GM21825 (cell line): ENCODE measurements at regions not wholly inside any gene's neighbourhood (a gene's known extent, or its start where the extent isn't known, plus 50 kb on each side); places are given as distances from the start of the nearest gene placed in this dataset.
"Not testable (repeated sequence)": the region's sequence is repeated elsewhere in the genome, so short reads cannot be mapped to it uniquely, and the experiment has no call there.

ENCODE experiments used
- ATAC-seq: cut with Tn5 transposase; IDR thresholded peaks from one replicate; pipeline ENCODE4 v1.9.1; 2021; ENCODE audit warnings: mild to moderate bottlenecking, moderate library complexity; ENCODE audit not compliant: unreplicated experiment

DNA sequence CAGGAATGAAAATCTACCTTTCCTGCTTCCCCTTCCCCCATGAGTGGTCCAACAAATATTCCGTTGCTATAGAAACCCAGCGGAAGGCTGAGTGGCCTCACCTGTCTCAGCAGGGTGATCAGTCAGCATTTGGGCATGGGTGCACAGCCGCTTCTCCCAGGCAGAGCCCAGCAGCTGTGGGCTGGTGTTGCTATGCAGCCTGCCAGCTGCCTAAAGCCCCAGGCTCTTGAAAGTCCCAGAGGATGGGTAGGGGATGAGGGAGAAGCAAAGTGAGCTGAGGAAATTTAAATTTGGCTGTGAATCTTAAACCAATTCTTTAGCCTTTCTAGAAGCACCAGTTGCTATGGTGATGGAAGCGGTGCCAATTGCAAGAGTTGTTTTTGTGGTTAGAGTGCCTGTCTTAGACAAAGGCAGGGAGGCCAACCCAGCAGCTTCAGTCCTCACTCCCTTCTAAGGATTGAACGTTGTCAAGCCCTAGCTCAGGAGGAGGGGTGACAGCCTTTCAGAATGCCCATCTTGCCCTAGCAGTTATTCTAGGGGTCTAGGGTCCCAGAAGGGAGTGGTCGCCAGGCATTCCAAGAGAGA, 151.5 kb upstream of the PITX1 start:
- no peak for ATAC-seq

DNA sequence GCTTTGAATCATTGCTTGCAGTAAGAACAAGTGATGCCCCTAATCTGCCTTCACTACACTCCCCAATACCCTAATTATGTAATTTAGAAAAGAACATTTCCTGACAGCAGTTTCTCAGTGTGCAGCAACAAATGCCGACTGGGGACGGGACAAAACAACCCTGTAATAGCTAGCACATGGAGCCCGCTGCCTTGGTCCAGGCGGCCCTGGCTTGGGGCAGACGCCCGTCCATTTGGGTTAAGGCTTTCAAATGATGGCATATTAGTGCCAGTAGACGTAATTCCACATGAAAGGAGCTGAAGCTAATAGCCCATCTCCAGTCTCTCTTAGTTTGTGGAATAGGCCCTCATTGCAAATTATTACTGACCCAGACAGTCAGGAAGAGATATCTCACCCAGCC, 150.6 kb upstream of the PITX1 start:
- no peak for ATAC-seq

DNA sequence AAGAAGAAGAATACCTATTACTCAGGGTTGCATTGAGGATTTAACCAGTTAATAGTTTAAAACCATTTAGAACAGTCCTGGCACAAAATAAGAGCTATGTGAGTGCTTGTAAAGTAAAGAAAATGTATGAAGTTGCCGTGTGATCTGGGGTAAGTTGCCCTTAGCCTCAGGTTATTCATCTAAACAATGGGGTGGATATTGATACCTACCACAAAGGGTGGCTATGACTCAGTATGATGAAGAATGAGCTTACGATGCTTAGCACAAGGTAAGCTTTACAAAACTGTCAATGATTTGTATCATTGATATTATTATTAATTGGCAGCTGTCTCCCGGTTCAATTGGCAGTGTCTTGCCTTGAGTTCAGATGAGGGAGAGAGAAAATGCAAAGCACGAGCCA, 149.4 kb upstream of the PITX1 start:
- no peak for ATAC-seq

DNA sequence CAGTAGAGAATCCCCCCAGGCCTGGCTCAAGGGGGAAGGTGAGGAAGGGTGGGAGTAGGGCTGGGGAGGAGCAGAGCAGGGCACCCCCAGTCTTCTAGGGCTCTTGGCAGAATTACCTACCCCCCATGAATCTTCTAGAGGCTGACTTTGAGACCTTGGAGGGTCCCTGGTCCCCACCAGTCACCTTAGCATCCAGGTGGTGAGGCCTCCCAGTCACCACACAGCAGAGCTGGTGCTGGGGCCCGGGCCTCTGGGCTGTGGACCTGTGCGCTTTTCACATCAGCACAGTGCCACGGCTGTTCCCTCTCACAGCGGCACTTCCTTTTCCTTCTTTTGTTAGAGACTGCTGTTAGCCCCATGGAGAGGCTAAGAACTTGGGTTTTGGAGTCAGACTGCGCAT, 148.6 kb upstream of the PITX1 start:
- no peak for ATAC-seq

DNA sequence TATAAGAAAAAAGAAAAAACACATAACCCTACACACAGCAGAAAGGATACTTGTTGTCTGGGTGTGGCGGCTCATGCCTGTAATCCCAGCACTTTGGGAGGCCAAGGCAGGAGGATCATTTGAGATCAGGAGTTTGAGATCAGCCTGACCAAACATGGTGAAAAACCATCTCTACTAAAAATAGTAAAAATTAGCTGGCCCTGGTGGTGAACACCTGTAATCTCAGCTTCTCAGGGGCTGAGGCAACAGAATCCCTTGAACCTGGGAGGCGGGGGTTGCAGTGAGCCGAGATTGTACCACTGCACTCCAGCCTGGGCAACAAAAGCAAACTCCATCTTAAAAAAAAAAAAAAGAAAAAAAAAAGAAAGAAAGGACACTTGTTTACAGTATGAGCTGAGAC, 147.6 kb upstream of the PITX1 start:
- ATAC-seq, result no peak

DNA sequence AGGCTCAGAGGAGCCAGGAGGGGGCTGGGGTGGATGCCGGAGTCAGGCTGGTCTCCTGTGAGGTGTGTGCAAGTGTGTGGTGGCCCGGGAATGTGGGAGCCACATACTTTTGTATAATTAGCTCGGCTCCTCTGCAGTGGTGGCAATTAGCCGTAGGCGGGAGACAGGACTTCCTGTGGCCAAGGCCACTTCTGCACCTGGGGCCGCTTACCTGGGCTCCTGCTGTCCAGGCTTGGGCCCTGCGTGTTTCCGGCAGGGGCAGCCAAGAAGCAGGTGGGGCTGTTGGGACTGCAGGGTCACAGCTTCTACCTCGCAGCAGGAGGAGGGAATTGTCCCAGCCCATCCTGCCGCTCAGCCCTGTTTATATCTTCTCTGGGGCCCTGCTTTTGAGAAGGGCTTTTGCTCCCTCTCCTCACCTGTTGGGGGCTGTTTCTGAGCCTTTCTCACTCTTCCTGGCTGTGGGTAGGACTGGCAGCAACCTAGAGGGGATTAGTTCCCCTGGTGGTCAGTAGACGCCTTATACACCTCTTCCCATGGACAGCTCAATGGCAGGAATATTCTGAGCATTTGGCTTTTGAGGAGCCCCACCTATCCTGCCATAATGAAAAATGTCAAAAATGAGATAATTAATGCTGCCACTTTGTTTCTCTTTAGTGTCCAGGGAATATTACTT, 145.4 kb upstream of the PITX1 start:
- ATAC-seq, result no peak

DNA sequence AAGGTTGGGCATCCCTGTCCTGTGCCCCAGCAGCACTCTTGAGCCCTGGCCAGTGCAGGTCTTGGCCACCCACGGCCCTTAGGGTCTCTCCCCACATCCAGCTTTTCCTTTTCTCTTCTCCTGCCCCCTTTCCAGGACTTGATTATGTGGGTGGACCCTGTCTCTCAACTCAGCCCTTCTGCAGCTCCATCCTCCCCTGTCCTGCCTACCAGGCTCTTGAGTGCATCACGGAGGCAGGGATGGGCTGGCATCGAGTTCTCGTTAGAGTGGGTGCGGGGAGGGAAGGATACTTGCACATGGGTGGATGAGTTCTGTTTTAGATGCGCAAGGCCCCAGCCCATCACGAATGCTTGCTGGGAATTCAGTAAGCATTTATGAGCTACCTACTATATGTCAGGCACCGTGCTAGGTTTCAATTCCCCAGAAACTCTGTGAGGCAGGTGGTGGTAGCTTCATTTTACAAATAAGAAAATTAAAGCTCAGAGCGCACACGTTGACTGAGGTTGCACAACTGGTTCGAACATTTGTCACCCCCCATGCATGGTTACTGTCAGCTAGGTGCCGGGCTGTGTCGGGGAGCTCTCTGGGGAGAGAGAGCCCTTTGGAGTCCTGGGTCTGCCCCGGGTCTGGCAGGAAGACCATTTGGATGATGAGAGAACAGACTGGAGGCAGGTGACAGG, 144.6 kb upstream of the PITX1 start:
- no peak for ATAC-seq

DNA sequence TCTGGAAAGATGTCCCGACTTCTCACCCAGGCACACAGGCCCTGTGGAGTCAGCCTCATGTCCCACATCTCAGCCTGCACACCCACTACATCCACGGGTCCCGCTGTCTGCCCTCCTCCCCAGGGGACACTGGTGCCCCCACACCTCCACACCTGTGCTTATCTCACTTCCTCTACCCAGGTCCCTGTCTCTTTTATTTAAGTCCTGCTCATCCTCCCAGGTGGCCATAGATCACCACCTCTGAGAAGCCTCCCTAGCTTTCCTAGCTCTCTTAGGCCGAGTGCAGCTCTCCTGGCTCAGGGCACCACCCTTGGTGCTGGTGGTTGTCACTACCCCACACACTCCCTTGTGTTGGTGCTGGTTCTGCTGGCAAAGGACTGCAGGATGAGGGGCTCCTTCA, 143.6 kb upstream of the PITX1 start:
- ATAC-seq, result no peak

DNA sequence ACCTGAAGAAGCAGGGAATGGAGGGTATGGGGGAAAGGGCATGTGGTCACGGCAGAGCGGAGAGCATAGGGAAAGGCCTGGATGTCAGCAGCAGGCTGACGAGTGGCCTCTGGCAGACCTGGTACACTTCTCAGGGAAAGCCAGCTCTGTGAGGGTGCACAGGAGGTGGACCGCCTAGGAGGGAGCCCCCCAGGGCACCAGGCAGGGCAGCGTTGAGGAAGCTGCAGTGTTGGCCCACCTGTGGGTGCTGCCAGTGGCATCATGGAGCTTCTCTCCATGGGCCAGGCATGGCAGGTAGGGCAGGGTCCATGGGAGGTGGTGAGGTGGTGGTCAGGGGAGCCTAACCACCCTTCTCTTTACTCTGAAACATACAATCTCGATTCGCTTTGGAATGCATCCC, 143.0 kb upstream of the PITX1 start:
- ATAC-seq, result no peak

DNA sequence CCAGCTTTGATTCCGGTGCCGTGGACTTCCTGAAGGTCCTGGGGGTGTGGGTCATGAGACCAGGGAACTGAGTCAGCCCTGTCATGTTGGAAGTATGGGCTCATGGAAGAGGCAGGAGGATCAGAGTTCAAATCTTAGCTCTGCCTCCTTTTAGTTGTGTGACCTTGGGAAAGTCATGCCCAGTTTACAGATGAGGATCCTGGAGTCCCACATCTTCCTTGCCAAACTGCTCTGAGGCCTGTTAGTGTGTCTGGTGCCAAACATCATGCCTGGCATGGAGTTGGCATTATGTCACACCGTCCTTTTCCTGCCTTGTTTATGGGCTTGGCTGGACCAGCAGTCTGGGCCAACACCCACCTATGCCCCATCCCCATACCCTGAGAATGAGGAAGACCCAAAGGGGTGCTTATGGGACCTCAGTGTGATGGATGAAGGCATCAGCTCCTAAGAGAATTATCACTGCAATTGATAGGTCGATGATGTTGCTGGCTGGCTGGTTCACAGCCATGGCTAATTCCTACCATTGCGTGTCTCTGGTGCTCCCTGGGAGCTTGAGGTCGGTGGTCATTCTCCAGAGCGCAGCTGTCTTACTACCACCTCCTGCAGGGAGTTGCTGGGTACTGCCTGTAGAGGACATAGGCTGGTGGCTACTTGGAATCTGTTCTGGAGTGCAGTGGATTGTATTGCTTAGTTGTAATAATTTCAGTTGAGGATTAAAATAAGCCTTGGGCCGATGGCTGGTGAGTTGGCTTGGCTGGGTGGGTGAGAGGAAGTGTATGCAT, 140.5 kb upstream of the PITX1 start:
- ATAC-seq, result no peak

DNA sequence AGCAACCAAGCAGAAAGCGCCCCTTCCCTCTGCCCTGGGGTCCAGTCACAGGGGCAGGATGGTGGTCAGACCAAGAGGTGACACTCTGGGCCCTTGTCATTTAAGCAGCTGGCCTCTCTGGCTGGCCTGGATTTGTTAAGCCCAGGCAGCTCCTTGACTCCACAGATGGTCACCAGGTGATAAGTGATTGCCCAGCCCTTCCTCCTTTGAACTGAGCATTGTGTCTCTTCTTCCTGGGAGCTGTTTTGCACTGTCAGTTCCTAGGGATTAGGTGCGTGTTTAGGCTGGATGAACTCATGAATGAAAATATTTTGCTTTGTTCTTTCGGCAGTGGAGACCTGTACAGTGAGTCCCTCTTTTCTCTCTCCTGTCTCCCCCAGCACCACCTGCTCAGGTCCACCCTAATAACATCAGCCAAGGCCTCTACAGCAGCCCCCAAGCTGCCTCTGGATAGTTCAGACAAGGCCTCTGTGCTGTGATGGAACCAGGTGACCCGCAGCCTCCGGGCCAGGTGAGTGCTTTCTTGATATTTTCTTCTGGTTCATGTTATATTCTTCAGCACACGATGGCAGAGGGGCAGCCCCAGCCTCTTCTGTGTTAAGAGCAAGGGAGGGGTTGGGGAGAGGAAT, 139.7 kb upstream of the PITX1 start:
- no peak for ATAC-seq

DNA sequence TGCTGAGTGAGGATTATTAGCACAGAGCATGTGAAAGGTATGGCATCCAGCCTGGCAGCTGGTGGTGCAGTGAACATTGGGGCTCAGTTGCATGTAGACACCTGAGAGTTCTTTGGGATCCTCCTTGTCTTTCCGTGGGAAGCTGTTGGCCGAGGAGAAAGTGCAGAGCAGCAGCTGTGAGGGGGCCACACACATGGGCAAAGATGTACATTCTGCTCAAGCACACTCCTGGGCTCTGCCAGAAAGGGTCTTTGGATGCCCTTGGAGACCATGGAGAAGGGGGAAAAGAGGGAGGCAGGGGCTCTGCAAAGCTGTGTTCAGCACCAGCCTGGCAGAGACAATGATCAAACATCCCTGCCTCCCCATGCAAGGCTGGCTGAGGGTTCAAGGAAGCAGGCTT, 138.7 kb upstream of the PITX1 start:
- ATAC-seq, result no peak

DNA sequence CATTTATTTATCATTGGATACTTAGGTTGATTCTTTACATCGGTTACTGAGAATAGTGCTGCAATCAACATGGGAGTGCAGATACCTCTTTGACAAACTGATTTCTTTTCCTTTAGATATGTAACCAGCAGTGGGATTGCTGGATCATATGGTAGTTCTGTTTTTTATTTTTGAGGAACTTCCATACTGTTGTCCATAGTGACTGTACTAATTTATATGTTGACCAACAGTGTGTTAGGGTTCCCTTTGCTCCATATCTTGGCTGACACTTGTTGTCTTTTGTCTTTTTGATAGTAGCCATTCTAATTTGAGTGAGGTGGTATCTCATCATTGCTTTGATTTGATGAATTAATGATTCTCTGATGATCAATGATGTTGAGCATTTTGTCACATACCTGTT, 137.3 kb upstream of the PITX1 start:
- no peak for ATAC-seq

DNA sequence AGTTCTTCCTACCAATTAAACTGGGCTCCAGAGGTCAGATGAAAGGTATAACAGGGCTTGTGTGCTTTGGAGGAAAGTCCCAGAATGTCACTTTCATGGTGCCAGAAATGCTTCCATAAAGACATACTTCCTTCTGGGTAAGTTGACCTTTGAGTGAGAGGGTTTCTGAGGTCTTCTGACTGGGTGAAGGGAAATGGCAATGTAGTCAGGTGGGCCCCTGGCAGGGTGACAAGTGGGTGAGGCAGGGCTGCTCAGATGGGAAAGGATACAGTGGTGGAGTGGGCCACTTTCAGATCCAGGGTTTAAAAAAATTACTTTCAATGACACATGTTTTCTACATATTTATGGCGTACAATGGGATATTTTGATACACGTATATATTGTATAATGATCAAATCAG, 136.5 kb upstream of the PITX1 start:
- ATAC-seq, result no peak

DNA sequence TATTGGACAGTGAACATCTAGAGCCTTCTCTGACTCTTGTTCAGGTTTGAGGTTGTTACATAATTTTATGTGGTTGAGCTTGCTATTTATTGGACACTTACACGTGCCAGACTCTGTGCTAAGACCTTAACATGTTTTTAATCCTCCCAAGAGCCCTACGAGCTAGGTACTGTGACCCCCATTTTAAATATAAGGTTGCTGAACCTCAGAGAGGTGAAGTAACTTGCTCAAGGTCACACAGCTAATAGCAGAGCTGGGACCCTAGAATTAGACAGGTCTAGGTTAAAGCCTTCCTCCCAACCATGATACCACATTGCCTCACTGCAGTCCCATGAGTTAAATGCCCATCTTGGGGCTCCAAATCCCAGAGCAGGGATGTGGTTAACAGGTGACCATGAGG, 135.7 kb upstream of the PITX1 start:
- no peak for ATAC-seq

DNA sequence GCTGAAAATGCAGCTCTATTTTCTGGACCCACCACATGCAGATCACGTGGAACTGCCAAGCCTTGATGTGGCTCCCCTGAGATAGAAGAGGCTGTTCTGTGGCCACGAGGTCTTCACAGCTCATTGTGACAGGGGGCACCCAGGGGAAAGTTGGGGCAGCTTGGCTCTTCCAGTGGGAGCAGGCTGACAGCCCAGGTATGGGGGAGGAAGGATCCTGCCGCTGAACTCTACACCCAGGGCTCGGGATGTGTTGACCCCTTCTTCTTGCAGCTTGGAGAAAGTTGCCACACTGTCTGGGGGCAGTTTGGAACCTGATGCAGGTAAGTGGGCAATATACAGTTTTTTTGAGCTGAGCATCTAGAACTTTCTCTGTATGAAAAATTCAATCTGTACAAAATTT, 133.6 kb upstream of the PITX1 start:
- ATAC-seq, result no peak

DNA sequence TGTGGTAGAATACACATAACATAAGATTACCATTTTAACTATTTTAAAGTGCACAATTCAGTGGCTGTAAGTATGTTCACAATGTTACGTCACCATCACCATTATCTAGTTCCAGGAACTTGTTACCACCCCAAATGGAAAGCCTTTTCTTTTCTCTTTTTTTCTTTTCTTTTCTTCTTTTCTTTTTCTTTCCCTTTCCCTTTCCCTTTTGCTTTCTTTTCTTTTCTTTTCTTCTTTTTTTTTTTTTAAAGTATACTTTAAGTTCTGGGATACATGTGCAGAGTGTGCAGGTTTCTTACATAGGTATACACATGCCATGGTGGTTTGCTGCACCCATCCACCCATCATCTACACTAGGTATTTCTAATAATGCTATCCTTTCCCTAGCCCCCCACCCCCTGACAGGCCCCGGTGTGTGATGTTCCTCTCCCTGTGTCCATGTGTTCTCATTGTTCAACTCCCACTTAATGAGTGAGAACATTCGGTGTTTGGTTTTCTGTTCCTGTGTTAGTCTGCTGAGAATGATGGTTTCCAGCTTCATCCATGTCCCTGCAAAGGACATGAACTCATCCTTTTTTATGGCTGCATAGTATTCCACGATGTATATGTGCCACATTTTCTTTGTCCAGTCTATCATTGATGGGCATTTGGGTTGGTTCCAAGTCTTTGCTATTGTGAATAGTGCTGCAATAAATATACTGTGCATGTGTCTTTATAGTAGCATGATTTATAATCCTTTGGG, 131.0 kb upstream of the PITX1 start:
- ATAC-seq, result not testable (repeated sequence)

DNA sequence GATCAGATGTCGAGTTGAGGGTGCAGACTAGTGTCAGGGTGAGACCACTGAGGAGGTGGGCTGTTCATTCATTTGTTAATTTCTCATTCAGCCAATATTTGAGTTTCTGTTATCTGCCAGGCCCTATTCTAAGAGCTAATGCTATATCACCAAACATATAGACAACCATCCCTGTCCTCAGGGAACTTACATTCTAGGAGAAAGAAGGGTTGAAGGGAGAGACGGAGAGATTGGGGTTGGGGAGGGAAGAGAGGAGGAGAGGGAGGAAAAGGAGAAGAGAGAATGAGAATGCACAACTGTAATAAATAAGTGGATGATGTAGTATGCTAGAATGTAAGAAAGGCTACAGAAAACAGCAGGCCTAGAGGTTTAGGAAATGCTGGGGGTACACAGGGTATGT, 129.9 kb upstream of the PITX1 start:
- ATAC-seq, result no peak

DNA sequence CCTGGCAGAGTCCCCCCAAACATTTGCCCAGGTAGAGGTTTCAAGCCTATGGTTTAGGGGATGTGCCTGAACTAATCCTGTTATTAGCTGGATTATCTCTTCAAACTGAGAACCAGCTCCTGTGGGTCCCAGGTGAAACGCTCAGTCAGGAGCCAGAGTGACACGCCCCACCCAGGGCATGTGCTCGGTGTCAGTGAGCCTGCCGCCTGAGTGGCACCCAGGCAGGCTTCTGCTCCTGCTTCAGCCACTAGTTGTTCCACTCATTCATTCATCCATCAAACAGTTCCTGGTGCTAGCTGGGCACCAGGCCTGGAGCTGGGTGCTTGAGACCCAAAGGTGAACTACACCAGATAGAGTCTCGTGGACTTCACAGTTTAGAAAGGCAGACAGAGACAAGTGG, 129.4 kb upstream of the PITX1 start:
- no peak for ATAC-seq

DNA sequence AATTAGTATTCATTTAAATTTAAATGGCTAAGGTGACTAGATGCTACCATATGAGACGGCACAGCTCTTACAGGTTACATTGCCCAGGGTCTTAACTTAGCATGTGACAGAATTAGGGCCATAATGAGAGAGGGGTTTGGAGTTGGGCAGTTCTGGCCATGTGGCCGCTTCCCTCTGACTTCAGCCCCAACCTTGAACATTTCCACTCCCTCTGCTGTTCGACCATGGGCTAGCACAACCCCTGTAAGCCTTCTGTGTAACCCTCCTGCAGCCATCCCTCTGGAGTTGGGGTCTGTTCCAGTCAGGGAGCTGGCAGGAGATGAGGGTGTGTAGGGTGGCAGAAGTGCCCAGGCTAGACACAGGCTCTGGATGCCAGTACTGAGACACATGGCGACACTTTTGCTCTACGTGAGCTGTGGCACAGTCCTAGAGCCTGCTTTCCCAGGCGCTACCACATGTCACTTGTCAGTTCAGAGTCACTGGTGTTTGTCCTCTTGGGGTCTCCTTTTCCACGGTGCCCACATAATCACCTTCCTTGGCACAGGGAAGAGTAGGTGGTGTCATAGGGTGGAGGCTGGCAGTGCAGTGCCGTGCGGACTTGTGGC, 128.7 kb upstream of the PITX1 start:
- ATAC-seq, result no peak
